ENCODE measurements at regions not wholly inside any gene's neighbourhood (a gene's known extent, or its start where the extent isn't known, plus 50 kb on each side); places are given as distances from the start of the nearest gene placed in this dataset.

- TF ChIP-seq CTCF (IDR thresholded peaks at IDR 0.05; ENCODE audit: borderline replicate concordance, control extremely low read depth, extremely low read depth, insufficient read depth, missing control alignments) = no peak
- in situ Hi-C loops (cut with MboI; ENCODE audit: low sequenced_read_pairs, unreplicated experiment) = no loop called here
- no peak for DNase-seq (ENCODE audit: low spot score)
Observed at GRCh38 chr14:83556065-83556464, 1973.9 kb upstream of the FLRT2 start.

DNA sequence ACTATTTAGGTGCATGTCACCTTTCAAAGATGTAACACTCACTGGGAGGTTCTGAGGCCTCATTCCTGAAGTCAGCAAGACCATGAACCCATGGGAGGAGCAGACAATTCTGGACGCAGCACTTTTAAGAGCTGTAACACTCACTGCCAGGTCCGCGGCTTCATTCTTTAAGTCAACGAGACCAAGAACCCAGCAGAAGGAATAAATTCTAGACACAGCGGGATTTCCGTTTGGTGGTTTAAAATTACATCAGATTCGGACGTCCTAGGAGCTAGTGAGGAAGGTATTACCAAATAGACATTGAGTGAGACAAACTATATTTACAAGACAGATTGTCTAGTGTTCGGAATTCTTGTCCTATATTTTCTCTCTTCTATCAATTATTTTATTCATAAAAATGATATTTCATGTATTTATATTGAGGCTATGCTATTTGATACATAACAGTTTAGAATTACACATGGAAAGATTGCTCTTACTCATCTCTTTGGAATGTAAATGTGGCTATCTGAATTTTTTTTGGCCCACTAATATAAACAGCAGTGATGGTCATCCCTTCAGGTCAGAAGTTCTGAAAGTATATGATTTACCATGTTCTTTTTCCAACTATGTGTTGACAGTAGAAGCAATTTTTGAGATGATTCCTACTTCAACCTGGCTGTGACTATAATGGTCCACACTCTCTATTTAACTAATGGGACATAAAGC, 1973.0 kb upstream of the FLRT2 start:
- in situ Hi-C loops (cut with MboI; ENCODE audit: low sequenced_read_pairs, unreplicated experiment) = no loop called here
- TF ChIP-seq CTCF (IDR thresholded peaks at IDR 0.05; ENCODE audit: borderline replicate concordance, control extremely low read depth, extremely low read depth, insufficient read depth, missing control alignments) = no peak
- no peak for DNase-seq (ENCODE audit: low spot score)

DNA sequence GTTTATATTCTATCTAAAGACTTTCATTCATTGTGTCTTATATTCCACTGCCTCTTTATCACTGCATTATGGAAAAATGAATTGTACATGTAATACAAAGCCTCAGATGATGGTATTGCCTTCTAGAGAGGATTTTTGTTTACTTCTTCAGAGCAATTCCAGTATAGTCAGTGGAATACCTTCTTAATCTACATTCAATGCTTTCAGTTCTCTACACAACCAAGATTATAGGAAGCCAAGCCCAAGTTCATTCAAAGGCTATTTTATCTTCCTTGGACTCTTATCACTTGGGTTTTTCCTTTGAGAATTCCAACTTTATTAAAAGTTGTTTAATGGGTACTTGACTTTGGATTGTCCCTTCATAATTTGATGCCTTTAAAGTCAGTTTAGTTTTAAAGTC, 1971.0 kb upstream of the FLRT2 start:
- in situ Hi-C loops (cut with MboI; ENCODE audit: low sequenced_read_pairs, unreplicated experiment) = no loop called here

GRCh38 chr14:83559721-83560120, 1970.2 kb upstream of the FLRT2 start:
- TF ChIP-seq CTCF (IDR thresholded peaks at IDR 0.05; ENCODE audit: borderline replicate concordance, control extremely low read depth, extremely low read depth, insufficient read depth, missing control alignments) = no peak
- no peak for DNase-seq (ENCODE audit: low spot score)
- in situ Hi-C loops (cut with MboI; ENCODE audit: low sequenced_read_pairs, unreplicated experiment) = no loop called here

More for the DNA sequence above, 1971.0 kb upstream of the FLRT2 start:
- no peak for TF ChIP-seq CTCF (IDR thresholded peaks at IDR 0.05; ENCODE audit: borderline replicate concordance, control extremely low read depth, extremely low read depth, insufficient read depth, missing control alignments)
- no peak for DNase-seq (ENCODE audit: low spot score)

GRCh38 chr14:83561261-83561660, 1968.7 kb upstream of the FLRT2 start:
- TF ChIP-seq CTCF (IDR thresholded peaks at IDR 0.05; ENCODE audit: borderline replicate concordance, control extremely low read depth, extremely low read depth, insufficient read depth, missing control alignments) = no peak
- DNase-seq (ENCODE audit: low spot score) = no peak
- in situ Hi-C loops (cut with MboI; ENCODE audit: low sequenced_read_pairs, unreplicated experiment) = no loop called here

- in situ Hi-C loops (cut with MboI; ENCODE audit: low sequenced_read_pairs, unreplicated experiment) = no loop called here
- no peak for TF ChIP-seq CTCF (IDR thresholded peaks at IDR 0.05; ENCODE audit: borderline replicate concordance, control extremely low read depth, extremely low read depth, insufficient read depth, missing control alignments)
- no peak for DNase-seq (ENCODE audit: low spot score)
Observed at GRCh38 chr14:83566567-83566966, 1963.4 kb upstream of the FLRT2 start.

All from GM13976 (cell line).